ENCODE measurements at regions not wholly inside any gene's neighbourhood (a gene's known extent, or its start where the extent isn't known, plus 50 kb on each side); places are given as distances from the start of the nearest gene placed in this dataset.

- DNase-seq (ENCODE audit: low spot score), result no peak
Measured at GRCh38 chr6:126804332-126805064, 314.0 kb upstream of the RSPO3 start.

- no peak for DNase-seq (ENCODE audit: low spot score)
Measured at GRCh38 chr6:126805861-126806260, 312.6 kb upstream of the RSPO3 start.

DNA sequence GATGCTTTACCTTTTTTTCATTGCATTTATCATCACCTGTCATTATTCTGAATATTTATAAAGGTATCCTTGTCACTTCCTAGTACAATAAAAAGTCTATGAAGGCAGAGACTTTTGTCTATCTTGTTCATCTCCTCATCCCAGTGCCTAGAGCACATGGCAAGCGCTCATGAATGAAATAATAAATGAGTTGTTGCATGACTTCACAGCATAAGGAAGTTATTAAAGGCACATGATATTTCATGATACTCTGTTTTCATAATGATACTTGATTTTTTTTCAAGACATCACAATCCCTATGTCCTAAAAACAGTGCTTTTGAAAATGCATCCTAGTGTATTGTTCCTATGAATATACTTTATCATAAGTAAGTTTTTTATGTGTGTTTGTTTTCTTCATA is 310.6 kb upstream of the RSPO3 start:
- DNase-seq (ENCODE audit: low spot score), result no peak

GRCh38 chr6:126811321-126811720 is 307.1 kb upstream of the RSPO3 start:
- no peak for DNase-seq (ENCODE audit: low spot score)

DNA sequence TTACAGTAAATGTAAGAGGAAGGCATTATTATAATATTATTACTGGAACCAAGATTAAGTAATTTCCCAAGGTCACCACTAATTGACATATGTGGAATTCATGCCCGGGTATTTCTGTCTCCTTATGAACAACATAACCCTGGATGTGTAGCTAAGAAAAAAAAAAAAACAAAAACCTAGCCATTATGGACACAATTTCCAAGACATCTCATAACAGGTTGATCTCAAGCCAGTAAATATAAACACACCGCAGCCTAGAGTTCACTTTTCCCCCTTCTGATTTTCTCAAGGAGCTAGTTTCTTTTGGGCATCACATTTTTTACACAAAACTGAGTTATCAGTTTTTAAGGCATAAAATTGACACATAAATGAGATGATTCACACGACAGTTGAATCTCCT is 306.5 kb upstream of the RSPO3 start:
- DNase-seq (ENCODE audit: low spot score), result no peak

GRCh38 chr6:126812651-126813050 is 305.8 kb upstream of the RSPO3 start:
- no peak for DNase-seq (ENCODE audit: low spot score)

DNA sequence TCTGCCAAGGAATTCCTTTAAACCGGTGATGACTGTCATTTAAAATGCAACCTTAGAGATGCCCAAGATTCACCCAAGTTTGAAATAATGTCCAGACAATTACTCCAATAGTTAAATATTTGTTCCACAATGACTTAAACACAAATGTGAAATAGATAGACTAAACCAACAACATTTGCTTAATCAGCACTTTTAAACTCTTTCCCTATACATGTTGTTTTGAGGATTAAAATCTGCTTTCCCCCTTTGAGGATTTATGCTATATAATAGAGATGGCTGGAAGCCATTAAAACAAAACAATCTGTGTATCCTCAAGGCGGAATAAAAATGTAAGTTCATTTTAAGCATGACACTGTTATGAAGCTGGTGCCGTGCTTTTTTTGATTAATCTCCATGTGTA is 297.8 kb upstream of the RSPO3 start:
- no peak for DNase-seq (ENCODE audit: low spot score)

GRCh38 chr6:126821706-126822105 is 296.8 kb upstream of the RSPO3 start:
- no peak for DNase-seq (ENCODE audit: low spot score)

DNA sequence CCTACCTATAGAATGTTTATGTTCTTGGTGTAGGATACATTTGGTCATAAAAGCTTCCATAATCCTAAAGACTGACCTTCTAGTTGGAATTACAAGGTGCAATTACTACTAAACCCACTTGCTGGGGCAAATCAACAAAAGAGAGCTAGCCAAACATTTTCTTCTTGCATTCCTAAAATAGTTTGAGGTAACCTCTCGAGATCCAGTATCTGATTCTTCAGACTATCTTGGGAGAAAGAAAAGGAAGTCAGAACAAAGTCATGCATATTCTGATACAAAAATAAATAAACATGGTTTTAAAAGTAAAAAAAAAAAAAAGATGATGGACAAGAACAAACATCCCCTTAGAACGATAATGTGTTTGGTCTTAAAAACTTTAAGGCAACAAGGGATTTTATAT is 294.2 kb upstream of the RSPO3 start:
- no peak for DNase-seq (ENCODE audit: low spot score)

DNA sequence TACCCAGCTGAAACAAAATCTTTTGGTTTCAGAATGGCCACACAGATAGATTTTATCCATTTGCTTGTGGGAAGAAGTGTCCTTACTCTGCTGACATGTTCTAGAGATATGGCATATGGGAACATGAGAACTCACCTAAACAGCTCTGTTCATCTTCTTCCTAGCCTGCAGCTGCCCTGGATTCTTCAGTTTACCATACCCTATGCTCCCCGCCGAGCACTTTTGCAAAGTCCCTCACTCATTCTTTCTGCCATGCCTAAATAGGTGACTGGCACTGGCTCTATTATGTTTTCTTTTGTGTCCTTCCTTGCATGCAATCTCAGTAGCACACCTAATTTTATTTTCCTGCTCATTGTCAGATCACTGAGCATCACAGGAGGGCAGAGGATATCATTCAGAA is 293.7 kb upstream of the RSPO3 start:
- DNase-seq (ENCODE audit: low spot score), result no peak

- no peak for DNase-seq (ENCODE audit: low spot score)
Measured at GRCh38 chr6:126826166-126826714, 292.2 kb upstream of the RSPO3 start.

DNA sequence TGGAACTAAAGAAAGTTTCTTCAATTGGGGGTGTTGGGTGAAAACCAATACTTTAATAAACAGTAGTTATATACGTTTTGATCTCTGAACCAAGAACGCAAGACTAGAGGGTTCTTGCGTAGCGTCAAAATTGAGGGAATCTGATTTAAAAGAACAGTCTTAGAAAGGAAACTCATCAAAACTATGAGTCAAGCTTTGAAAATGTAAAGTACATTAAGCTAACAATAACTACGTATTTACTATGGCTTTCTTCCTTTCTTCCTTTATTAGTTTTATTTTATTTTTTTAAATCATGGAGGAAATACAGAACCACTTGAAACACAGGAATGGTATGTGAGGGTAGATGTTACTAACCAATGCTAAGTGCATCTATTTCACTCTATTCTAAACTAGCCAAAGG is 287.0 kb upstream of the RSPO3 start:
- no peak for DNase-seq (ENCODE audit: low spot score)

DNA sequence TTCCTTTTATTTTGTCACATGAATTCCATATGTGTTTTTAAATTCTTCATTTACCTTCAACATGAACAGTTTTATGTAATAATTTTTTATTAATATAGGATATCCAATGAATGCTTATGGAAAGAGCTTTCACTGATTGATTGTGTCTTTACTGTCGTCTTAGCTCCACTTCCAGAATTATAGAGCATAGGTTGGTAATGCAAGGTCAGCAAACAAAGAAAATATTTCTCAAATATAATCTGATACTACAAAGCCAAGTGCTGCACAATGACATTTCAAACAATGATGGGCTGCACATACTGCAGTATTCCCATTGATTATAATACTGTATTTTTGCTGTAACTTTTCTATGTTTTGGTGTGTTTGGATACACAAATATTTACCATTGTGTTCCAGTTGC is 275.7 kb upstream of the RSPO3 start:
- DNase-seq (ENCODE audit: low spot score), result no peak

- no peak for DNase-seq (ENCODE audit: low spot score)
Measured at GRCh38 chr6:126848119-126848518, 270.4 kb upstream of the RSPO3 start.

DNA sequence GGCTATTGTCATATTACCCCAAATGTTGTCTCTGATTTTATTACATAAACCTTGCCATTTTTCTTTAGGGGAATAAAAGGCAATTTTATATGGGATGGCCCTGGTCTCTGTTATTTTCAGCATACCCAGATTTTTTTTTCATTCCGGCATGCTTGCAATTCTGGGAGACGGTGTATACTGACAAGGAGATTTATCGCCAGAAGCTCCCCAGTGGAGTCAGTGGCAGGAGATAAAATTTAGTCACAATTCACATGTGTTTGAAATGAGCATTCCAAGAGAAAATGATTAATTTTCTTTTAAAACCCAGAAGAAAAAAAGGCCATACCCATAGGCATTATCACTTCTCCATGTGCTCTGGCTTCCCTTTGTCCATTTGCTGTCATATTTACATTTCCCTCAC is 250.8 kb upstream of the RSPO3 start:
- no peak for DNase-seq (ENCODE audit: low spot score)

- DNase-seq (ENCODE audit: low spot score), result no peak
Measured at GRCh38 chr6:126873351-126873750, 245.1 kb upstream of the RSPO3 start.

DNA sequence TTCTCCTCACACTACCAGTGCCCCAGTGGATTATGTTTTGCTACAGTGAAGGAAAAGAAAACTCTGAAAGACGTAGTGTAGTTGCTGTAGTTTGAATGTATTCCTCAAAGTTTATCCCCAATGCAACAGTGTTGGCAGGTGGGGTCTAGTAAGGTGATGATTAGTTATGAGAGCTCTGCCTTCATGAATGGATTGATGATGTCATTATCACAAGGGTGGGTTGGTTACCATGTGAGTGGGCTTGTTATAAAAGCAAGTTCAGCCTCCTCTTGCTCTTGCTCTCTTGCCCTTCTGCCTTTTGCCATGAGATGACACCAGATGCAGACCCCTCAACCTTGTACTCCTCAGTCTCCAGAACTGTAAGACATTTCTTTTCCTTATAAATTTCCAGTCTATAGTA is 244.7 kb upstream of the RSPO3 start:
- DNase-seq (ENCODE audit: low spot score), result no peak

DNA sequence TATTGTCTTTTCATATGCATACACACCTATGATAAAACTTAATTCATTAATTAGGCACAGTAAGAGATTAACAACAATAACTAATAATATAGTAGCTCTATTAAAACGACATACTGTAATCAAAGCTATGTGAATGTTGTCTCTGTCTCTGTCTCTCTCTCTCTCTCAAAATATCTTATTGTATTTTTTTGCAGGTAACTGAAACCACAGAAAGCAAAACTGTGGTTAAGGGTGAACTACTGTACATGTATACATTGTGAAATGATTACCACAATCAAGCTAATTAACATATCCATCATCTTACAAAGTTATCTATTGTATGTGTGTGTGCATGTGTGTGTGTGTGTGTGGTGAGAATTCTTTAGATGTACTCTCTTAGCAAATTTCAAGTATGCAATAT is 242.0 kb upstream of the RSPO3 start:
- no peak for DNase-seq (ENCODE audit: low spot score)

GRCh38 chr6:126880964-126881363 is 237.5 kb upstream of the RSPO3 start:
- no peak for DNase-seq (ENCODE audit: low spot score)

DNA sequence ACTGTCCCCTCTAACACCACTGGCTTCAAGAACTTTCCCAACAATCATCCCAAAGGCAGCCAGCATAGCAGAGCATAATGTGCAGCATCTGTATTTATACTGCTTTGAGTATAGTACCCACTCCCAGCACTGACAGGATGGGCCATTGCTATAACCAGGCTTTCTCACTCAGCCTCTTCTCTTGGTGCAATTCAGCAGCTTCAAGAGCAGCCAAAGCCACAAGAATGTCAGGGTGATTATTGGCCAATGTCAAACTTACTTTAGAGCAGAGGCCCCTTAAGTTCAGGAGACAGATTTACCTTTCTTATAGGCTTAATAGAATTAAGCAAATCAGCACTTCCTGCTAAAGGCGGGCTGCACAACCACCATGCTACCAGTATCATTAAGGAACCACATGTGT is 232.4 kb upstream of the RSPO3 start:
- no peak for DNase-seq (ENCODE audit: low spot score)

GRCh38 chr6:126888727-126889725 is 229.4 kb upstream of the RSPO3 start:
- no peak for DNase-seq (ENCODE audit: low spot score)

DNA sequence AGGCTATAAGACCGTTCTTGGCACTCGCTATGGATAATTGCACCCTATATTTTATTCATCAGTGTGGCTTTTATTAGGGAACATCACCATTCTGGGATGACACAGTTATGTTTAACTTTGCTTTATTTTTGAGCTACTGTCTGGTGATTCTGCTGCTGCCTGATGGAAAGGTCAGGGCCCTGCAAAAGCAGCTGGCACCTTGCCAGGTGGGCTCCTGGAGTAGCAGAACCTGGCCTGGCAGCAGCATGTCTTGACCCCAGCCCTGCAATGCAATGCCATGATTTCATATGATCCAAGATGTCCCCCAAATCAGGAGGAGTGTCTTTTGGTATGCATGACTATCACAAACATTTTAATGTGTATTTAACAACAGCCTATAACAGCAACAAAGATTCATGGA is 228.4 kb upstream of the RSPO3 start:
- no peak for DNase-seq (ENCODE audit: low spot score)

Data from mesenteric fat pad (tissue), 1 donor.